GM19035 (cell line): ENCODE measurements at regions not wholly inside any gene's neighbourhood (a gene's known extent, or its start where the extent isn't known, plus 50 kb on each side); places are given as distances from the start of the nearest gene placed in this dataset.

Source experiments
- ATAC-seq: cut with Tn5 transposase; IDR thresholded peaks from one replicate; pipeline ENCODE4 v1.9.1; 2021; ENCODE audit not compliant: unreplicated experiment

DNA sequence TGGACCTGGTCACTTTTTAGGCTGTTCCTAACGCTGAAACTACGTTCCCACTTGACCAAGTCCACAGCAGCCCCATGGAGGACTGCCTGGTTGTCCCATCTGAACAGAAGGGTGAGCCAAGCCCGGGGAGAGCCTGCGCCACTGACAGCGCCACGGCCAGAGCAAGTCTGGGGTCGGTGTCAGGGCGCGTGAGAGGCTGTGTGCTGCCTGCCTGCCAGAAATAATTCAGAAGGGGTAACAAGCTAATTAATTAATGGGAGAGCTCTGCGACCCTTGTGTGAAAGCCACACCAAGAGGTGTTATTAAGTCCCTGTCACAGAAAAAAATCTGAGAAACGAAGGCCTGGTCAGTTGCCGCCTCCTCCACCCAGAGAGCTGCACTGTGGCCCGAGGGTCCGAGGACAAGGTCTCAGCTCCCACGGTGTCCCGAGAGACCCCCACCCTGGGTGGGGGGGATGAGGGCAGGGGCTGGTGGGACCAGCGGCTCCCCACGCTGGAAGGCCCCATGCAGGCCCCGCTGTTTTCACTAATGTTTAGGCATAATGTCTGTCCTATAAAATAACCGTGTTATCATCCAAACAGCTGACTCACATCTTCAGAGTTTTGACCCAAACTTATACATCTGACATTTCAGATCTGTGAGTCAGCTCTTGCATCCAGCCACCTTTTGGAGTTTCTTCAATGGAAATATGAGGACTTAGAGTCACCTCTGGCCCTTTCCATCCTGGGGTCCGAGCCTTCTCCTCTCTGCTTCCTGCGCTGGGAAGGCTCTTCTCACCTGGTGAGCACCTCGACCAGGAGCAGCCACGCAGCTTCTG, 58.5 kb downstream of the DLL1 start:
- no peak for ATAC-seq

- no peak for ATAC-seq
These were observed 59.3 kb downstream of the DLL1 start for GRCh38 chr6:170231293-170232185.

GRCh38 chr6:170230520-170231292, 60.2 kb downstream of the DLL1 start:
- ATAC-seq, result no peak

- no peak for ATAC-seq
These were observed 60.9 kb downstream of the DLL1 start for GRCh38 chr6:170229851-170230519.

GRCh38 chr6:170229396-170229795, 61.5 kb downstream of the DLL1 start:
- ATAC-seq, result no peak

DNA sequence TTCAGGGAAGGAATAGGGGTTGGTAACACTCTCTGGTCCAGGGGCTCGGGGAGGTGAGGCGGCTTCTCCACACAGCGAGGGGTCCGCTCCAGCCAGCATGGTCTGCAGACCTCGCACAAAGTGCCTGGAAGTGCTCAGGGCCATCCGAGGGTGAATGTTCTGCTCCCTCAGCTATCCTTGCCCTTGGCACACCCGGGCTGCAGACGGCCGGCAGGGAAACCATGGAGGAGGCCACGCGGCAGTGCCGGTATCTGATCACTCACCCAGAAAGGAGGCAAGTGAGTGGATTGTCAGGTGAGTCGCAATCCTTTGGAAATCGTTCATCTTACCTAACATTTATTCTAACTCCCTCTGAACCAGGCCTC, 62.0 kb downstream of the DLL1 start:
- ATAC-seq, result no peak

- ATAC-seq, result no peak
These were observed 62.6 kb downstream of the DLL1 start for GRCh38 chr6:170227996-170228945.

GRCh38 chr6:170227521-170227983, 63.3 kb downstream of the DLL1 start:
- ATAC-seq, result no peak

- ATAC-seq, result no peak
These were observed 64.2 kb downstream of the DLL1 start for GRCh38 chr6:170226647-170227046.

DNA sequence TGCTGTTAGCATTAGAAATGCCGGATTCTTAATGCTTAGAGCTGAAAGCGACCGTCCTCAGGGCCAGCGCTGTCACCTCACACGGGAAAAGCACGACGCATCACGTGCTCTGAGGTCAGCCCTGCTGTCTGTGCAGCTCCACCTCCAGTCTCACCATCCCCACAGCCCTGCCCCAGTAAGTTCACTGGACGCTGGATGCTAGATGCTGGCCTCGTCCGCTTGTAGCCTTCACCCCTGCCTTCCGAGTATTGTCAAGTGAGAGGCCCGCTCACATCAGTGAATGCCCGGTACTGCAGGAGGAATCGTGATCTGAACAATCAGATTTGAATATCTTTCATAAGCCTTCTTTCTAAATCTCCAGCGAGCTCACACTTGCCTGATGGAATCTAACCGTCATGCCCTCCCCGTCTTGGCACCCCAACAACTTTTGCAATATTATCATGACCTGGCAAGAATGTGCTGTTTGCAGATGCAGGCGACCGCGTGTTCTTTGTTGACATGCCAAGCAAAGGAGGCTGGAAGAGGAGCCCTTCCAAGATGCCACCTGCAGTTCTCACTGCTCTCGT, 64.9 kb downstream of the DLL1 start:
- ATAC-seq, result no peak

- ATAC-seq, result no peak
These were observed 65.9 kb downstream of the DLL1 start for GRCh38 chr6:170224694-170225660.

- ATAC-seq, result no peak
These were observed 66.9 kb downstream of the DLL1 start for GRCh38 chr6:170223718-170224693.

- no peak for ATAC-seq
These were observed 68.1 kb downstream of the DLL1 start for GRCh38 chr6:170222498-170223471.

GRCh38 chr6:170221753-170222400, 69.0 kb downstream of the DLL1 start:
- ATAC-seq, result no peak

DNA sequence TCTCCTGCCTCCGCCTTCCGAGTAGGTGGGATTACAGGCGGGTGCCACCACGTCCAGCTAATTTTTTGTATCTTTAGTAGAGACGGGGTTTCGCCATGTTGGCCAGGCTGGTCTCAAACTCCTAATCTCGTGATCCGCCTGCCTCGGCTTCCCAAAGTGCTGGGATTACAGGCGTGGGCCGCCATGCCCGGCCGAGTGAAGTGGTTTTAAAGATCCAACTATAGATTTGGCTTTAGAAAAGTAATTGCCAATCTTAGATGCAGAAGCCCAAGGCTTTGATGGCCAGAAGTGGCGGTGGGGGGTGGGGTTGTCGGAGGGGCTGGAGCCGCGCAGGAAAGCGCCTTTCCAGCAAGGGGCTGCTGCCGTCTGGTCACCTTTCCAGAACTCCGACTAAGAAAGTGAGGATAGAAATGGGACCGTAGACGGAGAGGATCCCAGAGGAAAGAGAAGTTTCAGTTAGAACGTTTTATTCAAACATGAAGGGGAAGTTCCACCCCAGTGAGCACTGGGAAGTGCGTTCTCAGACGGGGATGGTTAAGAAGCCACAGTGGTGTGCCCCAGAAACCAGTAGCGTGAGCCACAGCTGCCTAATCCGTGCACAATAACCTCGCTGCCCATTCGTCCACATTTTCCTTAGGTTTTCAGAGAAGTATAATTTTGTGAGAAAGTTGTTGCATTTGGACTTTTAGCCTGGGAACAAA, 69.7 kb downstream of the DLL1 start:
- no peak for ATAC-seq
